Right ventricle myocardium inferior (tissue), 1 donor: ENCODE measurements at regions not wholly inside any gene's neighbourhood (a gene's known extent, or its start where the extent isn't known, plus 50 kb on each side); places are given as distances from the start of the nearest gene placed in this dataset.
"Not testable (repeated sequence)": the region's sequence is repeated elsewhere in the genome, so short reads cannot be mapped to it uniquely, and the experiment has no call there.

Experiments used
- ATAC-seq: fragments of 200-7000 bp; cut with Tn5 transposase; one replicate; pipeline ENCODE4 v1.9.1; 2020; ENCODE audit warnings: mild to moderate bottlenecking, moderate library complexity
- DNase-seq: peaks from one replicate; pipeline ENCODE4 v3.0.0; 2021; ENCODE audit errors: missing footprints
- intact Hi-C: fragments of 100-400 bp; cut with DNase I; formaldehyde crosslinking; loops from one replicate; pipeline ENCODE4 v1.11.0; 2022
- donor health status: DM: no; HTN: yes; CAD: no; lungs with severe emphysema.

- ATAC-seq (no peak), DNase-seq (no peak)
- intact Hi-C loops: no loop called here
Measured at GRCh38 chr20:52438326-52438963, 246.9 kb upstream of the ZFP64 start.

DNA sequence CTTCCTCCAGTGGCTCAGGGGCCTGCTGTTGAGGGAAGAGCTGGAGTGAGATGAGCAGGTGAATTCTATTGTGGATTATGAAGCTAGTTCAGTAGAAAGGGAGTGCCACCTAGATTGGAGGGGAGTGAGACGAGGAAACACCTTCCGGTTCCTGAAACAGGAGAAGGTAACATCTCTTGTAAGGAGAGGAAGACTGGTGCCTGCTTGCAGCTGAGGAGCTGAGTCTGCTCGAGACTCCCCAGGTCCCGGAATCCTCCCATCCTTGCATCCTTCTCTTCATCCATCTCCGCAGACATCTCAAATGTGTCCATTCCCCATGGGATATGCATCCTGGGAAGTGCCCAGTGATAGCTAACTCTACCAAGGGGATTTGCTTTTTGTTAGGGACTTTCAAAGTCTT lies 242.9 kb upstream of the ZFP64 start:
- intact Hi-C loops: no loop called here
- DNase-seq (no peak), ATAC-seq (no peak)

DNA sequence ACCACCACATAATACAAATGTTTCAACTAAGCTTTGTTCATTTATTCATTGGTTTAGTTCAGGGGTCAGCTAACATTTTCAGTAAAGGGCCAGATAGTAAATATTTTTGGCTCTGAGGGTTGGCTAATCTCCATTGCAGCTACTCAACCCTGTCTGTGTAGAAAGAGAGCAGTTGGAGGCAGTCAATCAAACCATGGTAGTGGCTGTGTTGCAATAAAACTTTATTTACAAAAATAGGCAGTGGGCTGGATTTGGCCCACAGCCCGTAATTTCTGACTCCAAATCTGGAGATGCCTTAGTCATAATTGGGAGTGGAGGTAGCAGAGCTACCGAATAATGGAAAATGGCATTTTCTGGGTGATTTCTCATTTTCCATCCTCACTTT lies 242.5 kb upstream of the ZFP64 start:
- intact Hi-C loops: no loop called here
- DNase-seq (no peak), ATAC-seq (no peak)

DNA sequence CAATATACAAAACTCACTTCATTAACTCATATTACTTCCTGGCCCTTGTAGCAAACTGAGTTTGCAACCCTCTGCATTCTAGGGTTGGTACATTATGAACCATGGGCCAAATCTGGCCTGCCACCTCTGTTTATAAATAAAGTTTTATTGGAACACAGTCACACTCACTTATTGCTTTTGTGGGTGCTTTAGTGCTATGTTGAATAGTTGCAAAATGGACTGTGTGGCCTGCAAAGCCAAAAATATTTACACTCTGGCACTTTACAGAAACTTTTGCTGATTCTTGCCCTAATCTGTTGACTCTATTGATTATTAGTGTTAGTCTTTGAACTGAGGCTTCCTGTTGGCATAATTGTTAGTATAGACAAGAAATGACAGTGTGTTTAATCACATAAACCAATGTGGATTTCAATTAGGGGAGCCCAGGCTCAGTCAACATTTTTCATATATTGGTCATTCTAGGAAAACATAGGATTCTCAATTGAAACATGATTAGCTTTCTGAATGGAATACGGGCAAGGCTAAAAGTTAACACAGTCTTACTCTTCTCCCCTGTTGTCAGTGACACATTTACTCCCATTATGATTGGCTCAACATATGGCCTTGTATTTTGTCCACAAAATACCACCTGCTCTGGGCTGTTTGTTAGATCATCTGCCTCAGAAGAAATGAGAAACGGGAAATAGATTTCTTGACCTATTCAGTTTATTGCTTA lies 241.9 kb upstream of the ZFP64 start:
- DNase-seq: no peak
- intact Hi-C loops: no loop called here
- no peak for ATAC-seq

- ATAC-seq: no peak
- intact Hi-C loops: no loop called here
- DNase-seq: no peak
Measured at GRCh38 chr20:52432740-52433139, 241.2 kb upstream of the ZFP64 start.

DNA sequence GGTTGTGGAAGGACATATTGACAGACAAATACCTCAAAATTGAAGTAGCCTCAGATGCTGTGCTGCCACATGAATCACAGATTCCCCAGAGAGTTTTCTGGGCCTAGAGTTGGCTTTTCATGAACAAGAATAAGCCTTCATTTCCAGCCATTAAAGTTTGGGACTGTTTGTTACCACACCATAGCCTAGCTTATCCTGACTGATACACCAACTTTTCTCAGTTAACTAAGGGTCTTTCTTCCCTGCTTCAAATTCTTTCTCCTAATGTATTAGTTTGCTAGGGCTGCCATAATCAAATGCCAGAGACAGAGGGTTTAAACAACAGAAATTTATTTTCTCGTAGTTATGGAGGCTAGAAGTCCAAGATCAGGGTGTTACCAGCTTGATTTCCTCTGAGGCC lies 237.4 kb upstream of the ZFP64 start:
- intact Hi-C loops: no loop called here

DNA sequence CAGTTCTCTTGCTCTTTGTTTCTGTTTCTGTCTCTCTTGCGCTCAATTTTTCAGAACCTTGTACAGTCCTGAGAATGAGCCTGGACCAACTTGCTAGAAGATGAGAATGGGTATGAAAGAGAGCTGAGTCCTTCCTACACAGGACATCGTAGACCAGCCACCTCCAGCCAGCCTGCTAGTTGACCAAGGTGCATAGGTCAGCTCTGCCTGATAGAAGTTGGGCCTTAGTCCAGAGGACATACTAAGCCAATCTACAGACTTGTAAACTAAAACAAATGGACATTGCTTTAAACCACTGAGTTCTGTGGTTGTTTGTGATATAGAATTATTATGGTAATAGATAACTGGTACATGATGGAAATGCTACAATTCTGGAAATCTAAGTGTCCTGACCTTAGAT lies 236.4 kb upstream of the ZFP64 start:
- intact Hi-C loops: no loop called here
- ATAC-seq (no peak), DNase-seq (no peak)

More for the DNA sequence above, 237.4 kb upstream of the ZFP64 start:
- no peak for ATAC-seq
- DNase-seq: no peak

DNA sequence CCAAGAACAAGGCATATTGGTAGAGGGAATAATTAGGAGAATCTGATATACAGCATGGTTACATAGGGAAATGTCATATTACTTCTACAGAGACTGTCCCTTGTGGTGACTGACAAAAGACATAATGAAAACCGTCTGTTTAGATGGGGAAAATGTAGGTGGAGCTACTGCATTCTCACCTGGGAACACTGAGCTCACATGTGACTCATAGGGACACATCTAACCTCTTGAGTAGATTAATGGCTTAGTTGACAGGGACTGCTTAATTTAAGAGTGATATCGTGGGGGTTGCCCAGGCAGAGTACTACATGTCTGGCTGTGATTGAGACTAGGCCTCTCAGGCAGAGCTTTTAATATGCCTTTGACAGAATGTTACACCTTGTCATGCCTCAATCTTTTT lies 235.3 kb upstream of the ZFP64 start:
- DNase-seq: no peak
- intact Hi-C loops: no loop called here

GRCh38 chr20:52425701-52426100 lies 234.1 kb upstream of the ZFP64 start:
- DNase-seq: no peak
- intact Hi-C loops: no loop called here
- no peak for ATAC-seq

More for the DNA sequence above, 235.3 kb upstream of the ZFP64 start:
- no peak for ATAC-seq

DNA sequence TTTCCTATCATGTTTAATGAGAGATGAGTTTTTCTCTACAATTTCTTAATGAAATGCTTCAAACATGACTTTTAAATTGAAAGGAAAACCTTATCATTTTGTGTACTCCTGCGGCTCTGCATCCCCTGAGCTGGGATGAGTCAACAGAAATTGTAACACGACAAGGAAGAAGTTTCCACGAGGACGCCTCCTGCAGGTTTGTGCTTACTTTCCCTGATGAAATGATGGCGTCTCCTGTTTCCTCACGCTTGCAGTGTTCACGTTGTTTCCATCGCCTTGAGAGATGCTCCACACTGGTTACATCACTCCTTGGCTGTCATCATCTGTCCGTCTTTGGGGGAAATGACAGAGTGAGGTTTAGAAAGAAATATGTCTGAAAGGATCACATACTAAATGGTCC lies 233.7 kb upstream of the ZFP64 start:
- no peak for DNase-seq

DNA sequence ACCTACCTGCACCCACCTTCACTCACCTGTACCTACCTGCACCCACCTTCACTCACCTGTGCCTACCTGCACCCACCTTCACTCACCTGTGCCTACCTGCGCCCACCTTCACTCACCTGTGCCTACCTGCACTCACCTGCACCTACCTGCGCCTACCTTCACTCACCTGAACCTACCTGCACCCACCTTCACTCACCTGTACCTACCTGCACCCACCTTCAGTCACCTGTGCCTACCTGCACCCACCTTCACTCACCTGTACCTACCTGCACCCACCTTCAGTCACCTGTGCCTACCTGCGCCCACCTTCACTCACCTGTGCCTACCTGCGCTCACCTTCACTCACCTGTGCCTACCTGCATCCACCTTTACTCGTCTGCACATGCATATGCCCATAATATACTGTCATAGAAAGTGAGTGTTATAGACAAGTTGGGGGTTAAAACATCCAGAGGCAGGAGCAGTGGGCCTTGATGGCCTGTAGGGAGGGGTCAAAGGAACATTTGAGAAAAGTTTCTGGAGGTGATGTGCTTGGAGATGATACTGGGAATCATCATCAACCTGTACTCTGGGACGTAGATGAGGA lies 232.9 kb upstream of the ZFP64 start:
- intact Hi-C loops, ATAC-seq, DNase-seq: not testable (repeated sequence)

More for the DNA sequence above, 233.7 kb upstream of the ZFP64 start:
- no peak for ATAC-seq
- intact Hi-C loops: no loop called here

GRCh38 chr20:52423536-52424140 lies 232.1 kb upstream of the ZFP64 start:
- ATAC-seq, DNase-seq, intact Hi-C loops: not testable (repeated sequence)

GRCh38 chr20:52422574-52423336 lies 231.2 kb upstream of the ZFP64 start:
- intact Hi-C loops: no loop called here
- DNase-seq (no peak), ATAC-seq (no peak)

DNA sequence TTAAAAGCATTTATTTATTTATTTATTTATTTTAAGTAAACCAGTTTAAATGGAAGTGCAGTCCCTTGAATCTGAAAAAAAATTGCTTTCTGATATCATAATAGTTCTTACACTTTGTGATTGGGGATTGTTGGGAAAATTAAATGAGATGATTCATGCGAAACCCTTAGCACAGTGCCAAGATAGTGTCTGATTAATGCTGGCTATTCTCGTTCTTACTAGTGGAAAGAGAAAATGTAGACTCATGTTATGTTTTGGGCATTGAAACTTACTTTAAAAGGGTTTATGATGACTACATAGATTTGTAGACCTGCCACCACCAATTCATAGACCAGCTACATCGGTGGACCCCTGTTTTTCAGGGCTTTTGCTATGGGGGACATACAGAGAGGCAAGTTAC lies 229.2 kb upstream of the ZFP64 start:
- DNase-seq: no peak
- intact Hi-C loops: no loop called here
- no peak for ATAC-seq

- DNase-seq (no peak), ATAC-seq (no peak)
- intact Hi-C loops: no loop called here
Measured at GRCh38 chr20:52419205-52419604, 227.6 kb upstream of the ZFP64 start.

- no peak for ATAC-seq
- intact Hi-C loops: no loop called here
Measured at GRCh38 chr20:52416953-52417352, 225.4 kb upstream of the ZFP64 start.

GRCh38 chr20:52411611-52412010 lies 220.0 kb upstream of the ZFP64 start:
- intact Hi-C loops: no loop called here
- ATAC-seq: no peak
- DNase-seq: no peak

More at GRCh38 chr20:52416953-52417352, 225.4 kb upstream of the ZFP64 start:
- DNase-seq: no peak

GRCh38 chr20:52410731-52411234 lies 219.2 kb upstream of the ZFP64 start:
- ATAC-seq (no peak), DNase-seq (no peak)
- intact Hi-C loops: no loop called here

- ATAC-seq (peak; percentile 16), DNase-seq (no peak)
- intact Hi-C loops: no loop called here
Measured at GRCh38 chr20:52410182-52410647, 218.6 kb upstream of the ZFP64 start.
